NCI-H2171 (cell line): ENCODE measurements at regions not wholly inside any gene's neighbourhood (a gene's known extent, or its start where the extent isn't known, plus 50 kb on each side); places are given as distances from the start of the nearest gene placed in this dataset.
A peak's percentile ranks its signal among the peaks of the same experiment; 100 is the strongest.

Experiments
- DNase-seq: peaks from one replicate; lab custom pipeline; 2025; lab: John Stamatoyannopoulos, UW

- DNase-seq = no peak
These were observed 134.5 kb downstream of the PAX1 start for GRCh38 chr20:21839982-21840381.

- no peak for DNase-seq
These were observed 130.9 kb downstream of the PAX1 start for GRCh38 chr20:21836346-21836745.

- no peak for DNase-seq
These were observed 129.6 kb downstream of the PAX1 start for GRCh38 chr20:21835042-21835441.

GRCh38 chr20:21832442-21833385, 127.2 kb downstream of the PAX1 start:
- no peak for DNase-seq

GRCh38 chr20:21826976-21827375, 121.5 kb downstream of the PAX1 start:
- DNase-seq = no peak

GRCh38 chr20:21821358-21821757, 115.9 kb downstream of the PAX1 start:
- DNase-seq = no peak

GRCh38 chr20:21820688-21821087, 115.2 kb downstream of the PAX1 start:
- peak; percentile 32 for DNase-seq

GRCh38 chr20:21820045-21820444, 114.6 kb downstream of the PAX1 start:
- DNase-seq = no peak

GRCh38 chr20:21812379-21812778, 106.9 kb downstream of the PAX1 start:
- DNase-seq = no peak

GRCh38 chr20:21809961-21810523, 104.6 kb downstream of the PAX1 start:
- DNase-seq = no peak

GRCh38 chr20:21808863-21809664, 103.6 kb downstream of the PAX1 start:
- DNase-seq = no peak

- DNase-seq = no peak
These were observed 102.7 kb downstream of the PAX1 start for GRCh38 chr20:21808139-21808538.

- DNase-seq = no peak
These were observed 99.3 kb downstream of the PAX1 start for GRCh38 chr20:21804802-21805201.

GRCh38 chr20:21801193-21801592, 95.7 kb downstream of the PAX1 start:
- no peak for DNase-seq

GRCh38 chr20:21798384-21798783, 92.9 kb downstream of the PAX1 start:
- no peak for DNase-seq

GRCh38 chr20:21796059-21796458, 90.6 kb downstream of the PAX1 start:
- no peak for DNase-seq

- DNase-seq = no peak
These were observed 82.6 kb downstream of the PAX1 start for GRCh38 chr20:21788082-21788481.

GRCh38 chr20:21781446-21782075, 76.1 kb downstream of the PAX1 start:
- DNase-seq = no peak

GRCh38 chr20:21780528-21780927, 75.1 kb downstream of the PAX1 start:
- no peak for DNase-seq
